ENCODE measurements at regions not wholly inside any gene's neighbourhood (a gene's known extent, or its start where the extent isn't known, plus 50 kb on each side); places are given as distances from the start of the nearest gene placed in this dataset.

DNA sequence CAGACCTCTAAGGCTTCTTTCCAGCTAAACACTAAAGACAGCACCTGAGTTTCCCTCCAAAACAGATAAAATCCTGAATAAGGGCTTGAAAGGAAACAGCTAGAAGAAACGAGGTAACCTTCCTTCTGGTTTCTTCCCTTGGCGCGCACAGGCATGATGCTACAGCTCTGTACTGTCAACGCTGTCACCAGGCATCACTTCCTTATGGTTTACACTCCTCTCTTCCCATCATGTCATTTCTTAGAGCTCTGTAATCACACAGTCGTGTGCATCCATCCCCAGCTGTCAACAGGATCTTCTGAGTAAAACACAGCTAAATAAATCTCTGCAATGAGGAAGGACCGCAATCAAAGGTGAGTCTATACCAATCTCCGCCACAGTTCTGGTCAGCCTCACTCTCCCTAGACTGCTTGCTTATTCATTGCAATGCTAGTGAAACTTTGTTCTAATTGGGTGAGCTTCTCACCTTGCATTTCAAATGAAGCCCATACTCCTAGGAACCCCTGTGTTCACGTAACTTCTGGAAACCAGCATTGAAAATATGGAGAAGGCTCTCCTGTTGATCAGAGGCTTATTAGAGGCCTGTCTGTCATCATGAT lies 162.6 kb upstream of the DTNBP1 start:
- no TSS peak for BruUV-seq (replicated peaks)
- no peak overlapping the region for H3K27ac Mint-ChIP-seq (ENCODE audit: unreplicated experiment)

DNA sequence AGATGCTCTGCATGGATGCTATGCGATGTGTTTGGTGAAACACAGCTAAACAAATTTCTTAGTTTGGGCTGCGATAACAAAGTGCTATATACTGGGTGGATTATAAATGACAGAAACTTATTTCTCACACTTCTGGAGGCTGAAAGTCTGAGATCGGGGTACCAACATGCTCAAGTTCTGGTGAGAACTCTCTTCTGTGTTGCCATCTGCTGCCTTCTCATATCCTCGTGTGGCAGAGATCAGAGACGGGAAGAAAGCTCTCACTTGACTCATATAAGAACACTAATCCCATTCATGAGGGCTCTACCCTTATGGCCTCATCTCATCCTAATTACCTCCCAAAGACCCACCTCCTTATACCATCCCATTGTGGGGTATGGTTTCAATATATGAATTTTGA lies 162.0 kb upstream of the DTNBP1 start:
- ChIA-PET POLR2A (no interaction called here), CTCF (no interaction called here)
- 0 out of 2 replicates have a peak, but pooled peaks cover 1% of the 10 kb centered on the region for H3K27me3 ChIP-seq (replicated peaks; ENCODE audit: control insufficient read depth, insufficient read depth, low read length)
- TF ChIP-seq, protein P1, sequence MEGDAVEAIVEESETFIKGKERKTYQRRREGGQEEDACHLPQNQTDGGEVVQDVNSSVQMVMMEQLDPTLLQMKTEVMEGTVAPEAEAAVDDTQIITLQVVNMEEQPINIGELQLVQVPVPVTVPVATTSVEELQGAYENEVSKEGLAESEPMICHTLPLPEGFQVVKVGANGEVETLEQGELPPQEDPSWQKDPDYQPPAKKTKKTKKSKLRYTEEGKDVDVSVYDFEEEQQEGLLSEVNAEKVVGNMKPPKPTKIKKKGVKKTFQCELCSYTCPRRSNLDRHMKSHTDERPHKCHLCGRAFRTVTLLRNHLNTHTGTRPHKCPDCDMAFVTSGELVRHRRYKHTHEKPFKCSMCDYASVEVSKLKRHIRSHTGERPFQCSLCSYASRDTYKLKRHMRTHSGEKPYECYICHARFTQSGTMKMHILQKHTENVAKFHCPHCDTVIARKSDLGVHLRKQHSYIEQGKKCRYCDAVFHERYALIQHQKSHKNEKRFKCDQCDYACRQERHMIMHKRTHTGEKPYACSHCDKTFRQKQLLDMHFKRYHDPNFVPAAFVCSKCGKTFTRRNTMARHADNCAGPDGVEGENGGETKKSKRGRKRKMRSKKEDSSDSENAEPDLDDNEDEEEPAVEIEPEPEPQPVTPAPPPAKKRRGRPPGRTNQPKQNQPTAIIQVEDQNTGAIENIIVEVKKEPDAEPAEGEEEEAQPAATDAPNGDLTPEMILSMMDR (IDR thresholded peaks at IDR 0.05; ENCODE audit: insufficient read depth in 1 of 2, low read depth in 1 of 2, low read length in 1 of 2, severe bottlenecking in 1 of 2, unreplicated experiment in 1 of 2) = no peak
- H3K9me3 ChIP-seq = no peaks in the 10 kb centered on the region
- no peak for DNase-seq
- no peaks in the 10 kb centered on the region for H3K9me3 Mint-ChIP-seq (ENCODE audit: unreplicated experiment)
- no peaks in the 10 kb centered on the region for H3K36me3 ChIP-seq (ENCODE audit: control insufficient read depth, insufficient read depth, low read length)
- BruUV-seq (replicated peaks) = no TSS peak
- no peaks in the 10 kb centered on the region for H3K36me3 Mint-ChIP-seq (ENCODE audit: insufficient read depth, unreplicated experiment)
- peaks cover 12% of the 10 kb centered on the region for H3K27me3 Mint-ChIP-seq (ENCODE audit: insufficient read depth, unreplicated experiment)
- no peaks in the 10 kb centered on the region for H3K4me1 Mint-ChIP-seq (ENCODE audit: low read depth, unreplicated experiment)
- H3K4me1 ChIP-seq = no peaks in the 10 kb centered on the region
- no peak overlapping the region for H3K27ac Mint-ChIP-seq (ENCODE audit: unreplicated experiment)
- intact Hi-C loops (cut with micrococcal nuclease; ENCODE audit: unreplicated experiment) = no loop called here
- H3K4me3 ChIP-seq (ENCODE audit: low read depth, low read length) = no peak overlapping the region
- no peak overlapping the region for H3K4me3 Mint-ChIP-seq (ENCODE audit: unreplicated experiment)

More for the DNA sequence above, 162.6 kb upstream of the DTNBP1 start:
- Histone ChIP-seq H3K36me3 (ENCODE audit: control insufficient read depth, insufficient read depth, low read length) (no peaks in the 10 kb centered on the region), H3K4me1 (no peaks in the 10 kb centered on the region), H3K27me3 (replicated peaks; ENCODE audit: control insufficient read depth, insufficient read depth, low read length) (0 out of 2 replicates have a peak, but pooled peaks cover 1% of the 10 kb centered on the region), H3K4me3 (ENCODE audit: low read depth, low read length) (no peak overlapping the region), H3K9me3 (no peaks in the 10 kb centered on the region)
- ChIA-PET CTCF (no interaction called here), POLR2A (no interaction called here)
- H3K9me3 Mint-ChIP-seq (ENCODE audit: unreplicated experiment) = no peaks in the 10 kb centered on the region
- DNase-seq = no peak
- intact Hi-C loops (cut with micrococcal nuclease; ENCODE audit: unreplicated experiment) = no loop called here
- H3K36me3 Mint-ChIP-seq (ENCODE audit: insufficient read depth, unreplicated experiment) = no peaks in the 10 kb centered on the region
- no peak overlapping the region for H3K4me3 Mint-ChIP-seq (ENCODE audit: unreplicated experiment)
- TF ChIP-seq, protein P1 (IDR thresholded peaks at IDR 0.05; ENCODE audit: insufficient read depth in 1 of 2, low read depth in 1 of 2, low read length in 1 of 2, severe bottlenecking in 1 of 2, unreplicated experiment in 1 of 2) = no peak
- H3K4me1 Mint-ChIP-seq (ENCODE audit: low read depth, unreplicated experiment) = no peaks in the 10 kb centered on the region
- peaks cover 12% of the 10 kb centered on the region for H3K27me3 Mint-ChIP-seq (ENCODE audit: insufficient read depth, unreplicated experiment)

DNA sequence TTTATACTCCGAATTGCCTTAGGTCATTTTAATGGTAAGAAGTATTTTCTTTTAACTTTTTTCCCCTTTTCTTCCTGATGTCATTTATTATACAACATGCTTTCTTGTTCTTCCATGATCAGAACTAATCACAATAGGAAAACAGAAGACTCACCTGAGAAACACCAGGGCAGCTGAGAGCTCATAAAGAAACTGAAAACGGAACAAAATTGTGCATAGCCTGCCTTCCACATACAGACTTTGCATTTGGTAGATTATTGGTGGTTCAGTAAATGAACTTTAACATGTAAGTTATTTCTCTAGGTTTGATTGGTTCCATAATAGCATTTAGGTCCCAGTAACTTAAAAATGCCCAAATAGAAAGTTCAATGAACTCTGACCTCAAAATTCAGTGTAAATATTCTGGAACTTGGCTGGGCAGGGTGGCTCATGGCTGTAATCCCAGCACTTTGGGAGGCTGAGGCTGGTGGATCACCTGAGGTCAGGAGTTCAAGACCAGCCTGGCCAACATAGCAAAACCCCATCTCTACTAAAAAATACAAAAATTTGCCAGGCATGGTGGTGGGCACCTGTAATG lies 161.1 kb upstream of the DTNBP1 start:
- no peaks in the 10 kb centered on the region for H3K9me3 Mint-ChIP-seq (ENCODE audit: unreplicated experiment)
- H3K27me3 ChIP-seq (replicated peaks; ENCODE audit: control insufficient read depth, insufficient read depth, low read length) = 0 out of 2 replicates have a peak, but pooled peaks cover 1% of the 10 kb centered on the region
- no TSS peak for BruUV-seq (replicated peaks)

More for the DNA sequence above, 161.1 kb upstream of the DTNBP1 start:
- no peaks in the 10 kb centered on the region for H3K9me3 ChIP-seq
- H3K36me3 ChIP-seq (ENCODE audit: control insufficient read depth, insufficient read depth, low read length) = no peaks in the 10 kb centered on the region
- H3K4me3 Mint-ChIP-seq (ENCODE audit: unreplicated experiment) = no peak overlapping the region
- H3K36me3 Mint-ChIP-seq (ENCODE audit: insufficient read depth, unreplicated experiment) = no peaks in the 10 kb centered on the region
- peaks cover 12% of the 10 kb centered on the region for H3K27me3 Mint-ChIP-seq (ENCODE audit: insufficient read depth, unreplicated experiment)
- TF ChIP-seq, protein P1 (IDR thresholded peaks at IDR 0.05; ENCODE audit: insufficient read depth in 1 of 2, low read depth in 1 of 2, low read length in 1 of 2, severe bottlenecking in 1 of 2, unreplicated experiment in 1 of 2) = no peak
- DNase-seq = no peak
- CTCF ChIA-PET = no interaction called here
- H3K27ac Mint-ChIP-seq (ENCODE audit: unreplicated experiment) = no peak overlapping the region
- intact Hi-C loops (cut with micrococcal nuclease; ENCODE audit: unreplicated experiment) = no loop called here
- no peak overlapping the region for H3K4me3 ChIP-seq (ENCODE audit: low read depth, low read length)
- no peaks in the 10 kb centered on the region for H3K4me1 Mint-ChIP-seq (ENCODE audit: low read depth, unreplicated experiment)
- POLR2A ChIA-PET = no interaction called here
- H3K4me1 ChIP-seq = no peaks in the 10 kb centered on the region
